ENCODE measurements at regions not wholly inside any gene's neighbourhood (a gene's known extent, or its start where the extent isn't known, plus 50 kb on each side); places are given as distances from the start of the nearest gene placed in this dataset.

DNA sequence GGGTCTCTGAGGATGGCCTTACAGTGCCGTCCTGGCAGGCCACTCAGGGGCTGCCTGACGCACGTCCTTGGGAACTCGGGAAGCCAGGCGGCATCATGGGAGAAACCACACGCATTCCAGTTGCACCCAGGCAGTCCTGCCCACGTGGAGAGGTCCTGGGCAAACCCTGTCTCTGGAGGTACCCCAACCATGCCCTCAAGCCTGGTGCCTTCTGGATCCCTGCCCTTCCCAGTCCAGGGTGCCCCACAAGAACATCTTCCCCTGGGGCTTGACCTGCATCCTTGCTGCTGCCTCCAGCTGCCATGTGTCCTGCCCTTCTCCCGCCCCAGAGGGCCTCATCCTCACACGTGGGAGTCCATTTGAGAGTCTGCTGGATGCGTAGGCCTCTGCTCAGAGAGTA, 200.3 kb upstream of the PPP2R2D start:
- Mint-ChIP-seq H3K27me3 (no peaks in the 10 kb centered on the region), H3K36me3 (ENCODE audit: low read depth) (no peaks in the 10 kb centered on the region), H3K4me3 (no peak overlapping the region), H3K27ac (no peak overlapping the region), H3K4me1 (ENCODE audit: low read depth) (no peaks in the 10 kb centered on the region), H3K9me3 (peaks cover 2% of the 10 kb centered on the region)
- TF ChIP-seq, protein P1, sequence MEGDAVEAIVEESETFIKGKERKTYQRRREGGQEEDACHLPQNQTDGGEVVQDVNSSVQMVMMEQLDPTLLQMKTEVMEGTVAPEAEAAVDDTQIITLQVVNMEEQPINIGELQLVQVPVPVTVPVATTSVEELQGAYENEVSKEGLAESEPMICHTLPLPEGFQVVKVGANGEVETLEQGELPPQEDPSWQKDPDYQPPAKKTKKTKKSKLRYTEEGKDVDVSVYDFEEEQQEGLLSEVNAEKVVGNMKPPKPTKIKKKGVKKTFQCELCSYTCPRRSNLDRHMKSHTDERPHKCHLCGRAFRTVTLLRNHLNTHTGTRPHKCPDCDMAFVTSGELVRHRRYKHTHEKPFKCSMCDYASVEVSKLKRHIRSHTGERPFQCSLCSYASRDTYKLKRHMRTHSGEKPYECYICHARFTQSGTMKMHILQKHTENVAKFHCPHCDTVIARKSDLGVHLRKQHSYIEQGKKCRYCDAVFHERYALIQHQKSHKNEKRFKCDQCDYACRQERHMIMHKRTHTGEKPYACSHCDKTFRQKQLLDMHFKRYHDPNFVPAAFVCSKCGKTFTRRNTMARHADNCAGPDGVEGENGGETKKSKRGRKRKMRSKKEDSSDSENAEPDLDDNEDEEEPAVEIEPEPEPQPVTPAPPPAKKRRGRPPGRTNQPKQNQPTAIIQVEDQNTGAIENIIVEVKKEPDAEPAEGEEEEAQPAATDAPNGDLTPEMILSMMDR (IDR thresholded peaks at IDR 0.05), result no peak
- CTCF ChIA-PET, result no interaction called here
- DNase-seq (no peak), ATAC-seq (no peak)
- intact Hi-C loops (cut with micrococcal nuclease), result no loop called here
- POLR2A ChIA-PET, result no interaction called here

DNA sequence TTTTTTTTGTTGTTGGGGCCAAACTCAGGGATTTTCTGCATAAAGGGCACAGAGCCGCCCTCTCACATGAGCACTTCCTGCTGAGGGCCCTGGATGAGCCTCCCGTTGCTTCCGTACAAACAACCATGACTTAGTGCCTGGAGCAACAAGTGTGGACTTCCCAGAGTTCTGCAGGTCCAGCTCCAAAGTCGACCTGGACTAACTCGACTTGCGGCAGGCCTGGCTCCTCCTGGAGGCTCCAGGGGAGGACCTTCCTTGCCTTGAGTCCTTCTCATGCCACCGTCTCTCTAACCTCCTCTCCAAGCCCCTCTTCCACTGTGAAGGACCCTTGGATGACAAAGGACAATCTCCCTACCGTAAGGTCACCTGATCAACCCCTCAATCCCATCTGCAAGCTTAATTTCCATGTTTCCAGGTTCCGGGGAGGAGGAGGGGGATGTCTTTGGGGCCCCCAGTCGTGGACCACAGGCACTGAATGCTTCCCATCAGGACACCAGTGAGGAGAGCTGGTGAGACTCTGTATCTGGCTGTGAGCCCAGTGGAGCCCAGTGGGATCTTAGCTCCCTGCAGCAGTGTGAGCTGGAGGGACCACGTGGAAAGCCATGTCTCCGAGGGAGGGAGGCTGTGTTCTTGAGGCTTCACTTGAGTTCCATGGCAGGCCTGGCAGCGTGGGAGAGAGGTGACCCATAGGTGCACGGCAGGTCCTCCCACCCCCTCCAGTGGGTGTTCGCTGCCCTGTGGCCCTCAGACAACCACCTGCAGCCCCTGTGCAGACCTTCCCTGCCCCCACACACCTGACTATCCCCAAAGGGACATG, 199.5 kb upstream of the PPP2R2D start:
- Mint-ChIP-seq H3K36me3 (ENCODE audit: low read depth) (no peaks in the 10 kb centered on the region), H3K4me3 (no peak overlapping the region), H3K27me3 (no peaks in the 10 kb centered on the region), H3K9me3 (no peaks in the 10 kb centered on the region), H3K4me1 (ENCODE audit: low read depth) (no peaks in the 10 kb centered on the region), H3K27ac (no peak overlapping the region)
- TF ChIP-seq, protein P1 (IDR thresholded peaks at IDR 0.05), result no peak
- DNase-seq (no peak), ATAC-seq (no peak)
- POLR2A ChIA-PET, result no interaction called here
- intact Hi-C loops (cut with micrococcal nuclease), result no loop called here
- CTCF ChIA-PET, result no interaction called here

DNA sequence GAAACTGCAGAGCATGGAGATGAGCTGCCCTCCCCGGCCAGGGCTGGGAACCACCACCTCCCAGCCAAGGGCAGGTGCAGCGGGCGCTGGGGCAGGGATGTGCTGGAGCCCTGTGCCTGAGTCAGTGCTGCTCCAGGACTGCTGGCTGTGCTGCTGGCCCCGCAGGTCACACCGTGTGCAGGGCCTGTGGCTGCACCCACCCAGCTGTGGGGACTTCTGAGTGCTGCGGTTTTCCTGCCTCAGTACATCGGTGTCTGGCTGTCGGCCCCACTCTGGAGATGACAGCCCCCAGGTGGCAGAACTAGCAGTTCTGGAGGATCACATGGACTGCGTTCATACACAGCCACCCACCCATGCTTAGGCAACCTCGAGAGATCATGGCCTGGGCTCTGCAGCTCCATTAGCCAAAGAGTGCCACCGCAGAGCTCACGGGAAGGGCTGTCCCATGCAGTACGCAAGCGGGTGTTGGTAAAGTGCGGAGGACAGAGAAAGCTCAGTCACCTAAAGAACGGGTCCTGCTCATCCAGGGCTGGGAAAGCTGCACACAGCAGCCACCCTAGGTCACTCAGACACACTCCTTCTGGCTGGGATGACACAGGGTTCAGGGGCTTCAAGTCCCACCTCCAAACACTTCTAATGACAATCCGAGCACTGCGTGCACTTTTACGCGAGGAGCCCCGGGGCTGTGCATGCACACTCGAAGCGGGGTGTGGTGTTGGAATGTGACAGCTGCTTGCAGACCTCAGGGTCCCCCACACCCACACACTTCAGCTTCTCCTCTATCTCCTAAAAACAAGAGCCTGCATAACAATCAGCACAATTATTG, 198.1 kb upstream of the PPP2R2D start:
- ATAC-seq (no peak), DNase-seq (no peak)
- Mint-ChIP-seq H3K36me3 (ENCODE audit: low read depth) (peaks cover 1% of the 10 kb centered on the region), H3K27me3 (no peaks in the 10 kb centered on the region), H3K4me1 (ENCODE audit: low read depth) (no peaks in the 10 kb centered on the region), H3K27ac (no peak overlapping the region), H3K9me3 (peaks cover 9% of the 10 kb centered on the region), H3K4me3 (no peak overlapping the region)
- intact Hi-C loops (cut with micrococcal nuclease), result no loop called here
- TF ChIP-seq, protein P1 (IDR thresholded peaks at IDR 0.05), result no peak
- ChIA-PET POLR2A (no interaction called here), CTCF (no interaction called here)

DNA sequence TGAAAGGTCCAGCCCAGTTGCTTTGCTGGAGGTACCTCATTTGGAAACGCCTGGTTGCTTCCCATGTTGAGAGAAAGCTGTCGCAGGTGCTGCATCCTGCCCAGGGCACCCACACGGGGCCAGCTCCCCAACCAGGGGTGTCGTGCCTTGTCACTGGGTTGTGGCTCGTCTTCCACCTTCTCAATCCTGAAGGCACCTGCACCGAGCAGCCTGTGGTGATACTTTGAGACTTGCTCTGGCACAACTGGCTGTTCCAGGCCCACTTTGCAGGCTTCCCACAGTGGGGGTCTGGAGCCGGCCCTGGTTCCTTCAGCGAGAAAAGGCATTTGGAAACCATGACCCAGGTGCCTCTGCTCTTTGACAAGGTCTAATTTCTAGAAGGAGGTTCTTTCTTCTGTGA, 197.3 kb upstream of the PPP2R2D start:
- Mint-ChIP-seq H3K27me3 (no peaks in the 10 kb centered on the region), H3K4me3 (no peak overlapping the region), H3K27ac (no peak overlapping the region), H3K9me3 (peaks cover 9% of the 10 kb centered on the region), H3K36me3 (ENCODE audit: low read depth) (peaks cover 1% of the 10 kb centered on the region), H3K4me1 (ENCODE audit: low read depth) (no peaks in the 10 kb centered on the region)
- ChIA-PET CTCF (no interaction called here), POLR2A (no interaction called here)
- DNase-seq (no peak), ATAC-seq (no peak)
- TF ChIP-seq, protein P1 (IDR thresholded peaks at IDR 0.05), result no peak
- intact Hi-C loops (cut with micrococcal nuclease), result no loop called here

DNA sequence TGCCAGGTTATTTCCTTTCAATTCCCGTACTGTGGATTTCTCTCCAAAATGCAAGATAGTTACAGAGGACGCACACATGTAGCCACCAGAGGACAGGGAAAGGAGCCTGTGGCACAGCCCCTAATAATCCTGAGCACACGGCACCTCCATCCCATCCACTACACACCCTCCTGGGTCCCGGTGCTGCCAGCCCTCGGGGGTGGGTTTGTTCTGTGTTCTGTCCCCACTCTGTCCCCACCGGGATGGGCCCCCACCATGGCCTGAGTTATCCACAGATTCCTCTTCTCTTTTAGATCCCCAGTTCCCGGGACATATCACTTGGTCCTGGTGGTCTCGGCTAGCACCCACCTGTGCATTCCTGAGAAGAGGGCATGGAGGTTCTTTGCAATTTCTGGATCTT, 196.9 kb upstream of the PPP2R2D start:
- H3K36me3 Mint-ChIP-seq (ENCODE audit: low read depth), result peaks cover 1% of the 10 kb centered on the region
- H3K27me3 Mint-ChIP-seq, result no peaks in the 10 kb centered on the region
- H3K4me1 Mint-ChIP-seq (ENCODE audit: low read depth), result no peaks in the 10 kb centered on the region
- intact Hi-C loops (cut with micrococcal nuclease), result no loop called here
- ATAC-seq, result no peak
- no peak overlapping the region for H3K4me3 Mint-ChIP-seq
- no peak for DNase-seq
- ChIA-PET POLR2A (no interaction called here), CTCF (no interaction called here)
- H3K9me3 Mint-ChIP-seq, result peaks cover 9% of the 10 kb centered on the region
- TF ChIP-seq, protein P1 (IDR thresholded peaks at IDR 0.05), result no peak
- H3K27ac Mint-ChIP-seq, result no peak overlapping the region
